Erythroblast (primary cell): ENCODE measurements at regions not wholly inside any gene's neighbourhood (a gene's known extent, or its start where the extent isn't known, plus 50 kb on each side); places are given as distances from the start of the nearest gene placed in this dataset.

Experiments used
- GATA1 ChIP-seq: IDR thresholded peaks from 2 replicates; pipeline ENCODE4 v1.6.1; 2011; ENCODE audit warnings: low read depth, mild to moderate bottlenecking, control low read depth, low read length, moderate library complexity
- POLR2A ChIP-seq: IDR thresholded peaks from 2 replicates; pipeline ENCODE4 v1.6.1; 2011; ENCODE audit warnings: mild to moderate bottlenecking, low read length

DNA sequence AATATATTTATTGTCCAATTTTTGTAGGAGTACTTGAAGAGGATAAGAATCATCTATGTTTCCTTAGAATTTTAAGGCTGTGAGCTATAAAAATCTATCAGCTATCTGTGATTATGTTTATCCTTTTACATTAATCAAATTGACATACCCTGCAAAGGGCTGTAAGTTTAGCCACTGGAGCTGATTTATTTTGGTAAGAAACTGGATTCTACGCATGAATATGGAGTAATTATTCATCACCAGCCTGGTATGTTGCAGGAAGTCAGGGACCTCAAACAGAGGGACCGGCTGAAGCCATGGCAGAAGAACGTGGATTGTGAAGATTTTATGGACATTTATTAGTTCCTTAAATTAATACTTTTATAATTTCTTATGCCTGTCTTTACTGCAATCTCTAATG lies 696.9 kb downstream of the DNAJB9 start:
- TF ChIP-seq POLR2A (no peak), GATA1 (no peak)
